ENCODE measurements at regions not wholly inside any gene's neighbourhood (a gene's known extent, or its start where the extent isn't known, plus 50 kb on each side); places are given as distances from the start of the nearest gene placed in this dataset.

- DNase-seq (ENCODE audit: extremely low read depth, low read depth): no peak
- TF ChIP-seq CTCF (IDR thresholded peaks at IDR 0.05; ENCODE audit: low read depth, low read length, missing control alignments): no peak
- no peak overlapping the region for H3K4me3 ChIP-seq (replicated peaks; ENCODE audit: low read depth, low read length)
Measured at GRCh38 chr6:97461218-97461617, 178.2 kb upstream of the MMS22L start.

- DNase-seq (ENCODE audit: extremely low read depth, low read depth): no peak
- H3K4me3 ChIP-seq (replicated peaks; ENCODE audit: low read depth, low read length): no peak overlapping the region
- TF ChIP-seq CTCF (IDR thresholded peaks at IDR 0.05; ENCODE audit: low read depth, low read length, missing control alignments): no peak
Measured at GRCh38 chr6:97462031-97462430, 179.0 kb upstream of the MMS22L start.

GRCh38 chr6:97462938-97463598 is 180.1 kb upstream of the MMS22L start:
- no peak overlapping the region for H3K4me3 ChIP-seq (replicated peaks; ENCODE audit: low read depth, low read length)
- no peak for TF ChIP-seq CTCF (IDR thresholded peaks at IDR 0.05; ENCODE audit: low read depth, low read length, missing control alignments)
- DNase-seq (ENCODE audit: extremely low read depth, low read depth): no peak

- DNase-seq (ENCODE audit: extremely low read depth, low read depth): no peak
- no peak overlapping the region for H3K4me3 ChIP-seq (replicated peaks; ENCODE audit: low read depth, low read length)
- no peak for TF ChIP-seq CTCF (IDR thresholded peaks at IDR 0.05; ENCODE audit: low read depth, low read length, missing control alignments)
Measured at GRCh38 chr6:97465877-97466561, 183.0 kb upstream of the MMS22L start.

- DNase-seq (ENCODE audit: extremely low read depth, low read depth): no peak
- no peak for TF ChIP-seq CTCF (IDR thresholded peaks at IDR 0.05; ENCODE audit: low read depth, low read length, missing control alignments)
- no peak overlapping the region for H3K4me3 ChIP-seq (replicated peaks; ENCODE audit: low read depth, low read length)
Measured at GRCh38 chr6:97468981-97469380, 186.0 kb upstream of the MMS22L start.

- H3K4me3 ChIP-seq (replicated peaks; ENCODE audit: low read depth, low read length): no peak overlapping the region
- DNase-seq (ENCODE audit: extremely low read depth, low read depth): no peak
- no peak for TF ChIP-seq CTCF (IDR thresholded peaks at IDR 0.05; ENCODE audit: low read depth, low read length, missing control alignments)
Measured at GRCh38 chr6:97469451-97469850, 186.4 kb upstream of the MMS22L start.
